Mesenchymal stem cell (in vitro differentiated cells and primary cell): ENCODE measurements at regions not wholly inside any gene's neighbourhood (a gene's known extent, or its start where the extent isn't known, plus 50 kb on each side); places are given as distances from the start of the nearest gene placed in this dataset.

Experiments used
- DNase-seq: peaks from one replicate; pipeline ENCODE4 v3.0.0-alpha.2; 2013
- H2AFZ ChIP-seq: one replicate; pipeline ENCODE4 v1.6.1; 2013; ENCODE audit warnings: low read depth, mild to moderate bottlenecking, control low read depth, inconsistent platforms, low read length, moderate library complexity
- H2AK5ac ChIP-seq: 2 replicates; pipeline ENCODE4 v1.6.1; 2013; ENCODE audit warnings: low read length, moderate library complexity, mild to moderate bottlenecking, inconsistent platforms; ENCODE audit not compliant: severe bottlenecking
- H2BK120ac ChIP-seq: one replicate; pipeline ENCODE4 v1.6.1; 2013; ENCODE audit warnings: low read depth, mild to moderate bottlenecking, inconsistent platforms, low read length, moderate library complexity
- H2BK12ac ChIP-seq, 2 experiments: one replicate each; pipeline ENCODE4 v1.6.1; 2013; ENCODE audit warnings: inconsistent platforms in 2 of 2, low read length in 2 of 2, mild to moderate bottlenecking in 2 of 2, moderate library complexity in 2 of 2, control low read depth in 1 of 2
- H2BK15ac ChIP-seq: one replicate; pipeline ENCODE4 v1.6.1; 2013; ENCODE audit warnings: mild to moderate bottlenecking, low read depth, inconsistent platforms; ENCODE audit not compliant: poor library complexity, severe bottlenecking
- H2BK5ac ChIP-seq: 2 replicates; pipeline ENCODE4 v1.6.1; 2013; ENCODE audit warnings: low read depth, mild to moderate bottlenecking, low read length, control low read depth, inconsistent platforms; ENCODE audit not compliant: poor library complexity, severe bottlenecking
- H3K14ac ChIP-seq, 2 experiments: one replicate each; pipeline ENCODE4 v1.6.1; 2013; ENCODE audit warnings: inconsistent platforms in 2 of 2, low read length in 2 of 2, control low read depth in 1 of 2, mild to moderate bottlenecking in 1 of 2, moderate library complexity in 1 of 2
- H3K18ac ChIP-seq, 2 experiments: one replicate each; pipeline ENCODE4 v1.6.1; 2013; ENCODE audit warnings: inconsistent platforms in 2 of 2, low read length in 2 of 2, control low read depth in 1 of 2, low read depth in 1 of 2, mild to moderate bottlenecking in 1 of 2
- H3K23ac ChIP-seq, 2 experiments: one replicate each; pipeline ENCODE4 v1.6.1; 2013; ENCODE audit warnings: inconsistent platforms in 2 of 2, low read length in 2 of 2, mild to moderate bottlenecking in 2 of 2, moderate library complexity in 2 of 2, control low read depth in 1 of 2
- H3K27ac ChIP-seq: 2 replicates; pipeline ENCODE4 v1.5.1; 2013; ENCODE audit warnings: mild to moderate bottlenecking, moderate library complexity, low read length, control low read depth, inconsistent platforms; ENCODE audit not compliant: poor library complexity, severe bottlenecking
- H3K27me3 ChIP-seq, 2 experiments: 2 replicates each; pipeline versions ENCODE4 v1.6.1 to v1.7.0; 2013; ENCODE audit warnings: low read length in 2 of 2, mild to moderate bottlenecking in 2 of 2, moderate library complexity in 2 of 2, control low read depth in 1 of 2, inconsistent platforms in 1 of 2; ENCODE audit not compliant: control insufficient read depth in 1 of 2, insufficient read depth in 1 of 2
- H3K36me3 ChIP-seq, 2 experiments: 2 replicates each; pipeline versions ENCODE4 v1.6.1 to v1.7.0; 2013; ENCODE audit warnings: low read length in 2 of 2, control low read depth in 1 of 2, inconsistent platforms in 1 of 2, low read depth in 1 of 2, mild to moderate bottlenecking in 1 of 2; ENCODE audit not compliant: insufficient read depth in 2 of 2, control insufficient read depth in 1 of 2
- H3K4ac ChIP-seq, 2 experiments: one replicate each; pipeline ENCODE4 v1.6.1; 2013; ENCODE audit warnings: inconsistent platforms in 2 of 2, low read length in 2 of 2, mild to moderate bottlenecking in 2 of 2, moderate library complexity in 2 of 2, control low read depth in 1 of 2, low read depth in 1 of 2
- H3K4me1 ChIP-seq: 2 replicates; pipeline ENCODE4 v1.6.1; 2013; ENCODE audit warnings: low read depth, low read length, control low read depth; ENCODE audit not compliant: control insufficient read depth, insufficient read depth
- H3K4me2 ChIP-seq: 2 replicates; pipeline ENCODE4 v1.6.1; 2013; ENCODE audit warnings: low read length, mild to moderate bottlenecking, inconsistent platforms; ENCODE audit not compliant: poor library complexity, severe bottlenecking
- H3K4me3 ChIP-seq, 2 experiments: 2 replicates each; pipeline versions ENCODE4 v1.5.1 to v1.7.0; 2013; ENCODE audit warnings: low read length in 2 of 2, mild to moderate bottlenecking in 2 of 2, control low read depth in 1 of 2, low read depth in 1 of 2; ENCODE audit not compliant: insufficient read depth in 1 of 2
- H3K79me1 ChIP-seq: replicated peaks from 2 replicates; pipeline ENCODE4 v1.6.1; 2013; ENCODE audit warnings: mild to moderate bottlenecking, control low read depth, low read length, inconsistent platforms; ENCODE audit not compliant: poor library complexity, severe bottlenecking
- H3K9ac ChIP-seq: 2 replicates; pipeline ENCODE4 v1.7.0; 2013; ENCODE audit warnings: mild to moderate bottlenecking, low read length, moderate library complexity
- H3K9me3 ChIP-seq: 2 replicates; pipeline ENCODE4 v1.7.0; 2013; ENCODE audit warnings: mild to moderate bottlenecking, low read length; ENCODE audit not compliant: control insufficient read depth
- H4K8ac ChIP-seq: one replicate; pipeline ENCODE4 v1.6.1; 2013; ENCODE audit warnings: inconsistent platforms, mild to moderate bottlenecking, low read length, moderate library complexity
- H4K91ac ChIP-seq: one replicate; pipeline ENCODE4 v1.6.1; 2013; ENCODE audit warnings: mild to moderate bottlenecking, low read length, inconsistent platforms
- WGBS: methylation state at CpG from one replicate; pipeline ENCODE4 v1.1.7; 2013; ENCODE audit warnings: mixed read lengths; 5-methylcytosine and 5-hydroxymethylcytosine counted together

- H4K91ac ChIP-seq, result no peak overlapping the region
- H3K23ac ChIP-seq, result no peak overlapping the region
- no peak overlapping the region for H2BK12ac ChIP-seq
- no peak overlapping the region for H2BK120ac ChIP-seq
- H3K36me3 ChIP-seq, result no peaks in the 10 kb centered on the region
- H2AK5ac ChIP-seq, result no peak overlapping the region
- WGBS, result no CpG with 5 or more reads among the region's 1 CpG
- no peak overlapping the region for H3K18ac ChIP-seq
- no peak overlapping the region for H2BK15ac ChIP-seq
- DNase-seq, result no peak
- no peak overlapping the region for H3K27ac ChIP-seq
- no peaks in the 10 kb centered on the region for H3K27me3 ChIP-seq
- H4K8ac ChIP-seq, result no peak overlapping the region
- no peak overlapping the region for H2AFZ ChIP-seq
- no peak overlapping the region for H3K4ac ChIP-seq
- H3K14ac ChIP-seq, result no peak overlapping the region
- H3K4me3 ChIP-seq, result no peak overlapping the region
- H3K4me1 ChIP-seq, result no peaks in the 10 kb centered on the region
- H3K9ac ChIP-seq, result no peak overlapping the region
- no peak overlapping the region for H2BK5ac ChIP-seq
- no peaks in the 10 kb centered on the region for H3K79me1 ChIP-seq
- H3K4me2 ChIP-seq, result no peak overlapping the region
- H3K9me3 ChIP-seq, result no peaks in the 10 kb centered on the region
Measured at GRCh38 chr3:176005564-176005963, 1146.4 kb downstream of the NAALADL2 start.

- H2BK12ac ChIP-seq, result no peak overlapping the region
- no peak overlapping the region for H4K91ac ChIP-seq
- H3K14ac ChIP-seq, result no peak overlapping the region
- peaks cover 12% of the 10 kb centered on the region for H3K9me3 ChIP-seq
- no peaks in the 10 kb centered on the region for H3K4me1 ChIP-seq
- no peaks in the 10 kb centered on the region for H3K36me3 ChIP-seq
- H2AFZ ChIP-seq, result no peak overlapping the region
- H4K8ac ChIP-seq, result no peak overlapping the region
- no peak overlapping the region for H3K4ac ChIP-seq
- no peak overlapping the region for H3K9ac ChIP-seq
- H3K23ac ChIP-seq, result no peak overlapping the region
- H3K27me3 ChIP-seq, result no peaks in the 10 kb centered on the region
- no peak overlapping the region for H3K4me2 ChIP-seq
- H2AK5ac ChIP-seq, result no peak overlapping the region
- H3K18ac ChIP-seq, result no peak overlapping the region
- no peak overlapping the region for H3K4me3 ChIP-seq
- no peaks in the 10 kb centered on the region for H3K79me1 ChIP-seq
- 86% methylated on average over 2 of the region's 2 CpGs for WGBS
- H2BK15ac ChIP-seq, result no peak overlapping the region
- H2BK120ac ChIP-seq, result no peak overlapping the region
- no peak overlapping the region for H3K27ac ChIP-seq
- no peak for DNase-seq
- no peak overlapping the region for H2BK5ac ChIP-seq
Measured at GRCh38 chr3:175989161-175989560, 1130.0 kb downstream of the NAALADL2 start.

- no peak overlapping the region for H3K27ac ChIP-seq
- WGBS, result 88% methylated on average over 1 of the region's 1 CpG
- H4K91ac ChIP-seq, result no peak overlapping the region
- no peak overlapping the region for H3K9ac ChIP-seq
- H3K4me3 ChIP-seq, result no peak overlapping the region
- no peaks in the 10 kb centered on the region for H3K36me3 ChIP-seq
- no peak overlapping the region for H3K4me2 ChIP-seq
- no peak overlapping the region for H2BK120ac ChIP-seq
- H3K4ac ChIP-seq, result no peak overlapping the region
- H3K18ac ChIP-seq, result no peak overlapping the region
- no peak overlapping the region for H2AK5ac ChIP-seq
- H3K27me3 ChIP-seq, result no peaks in the 10 kb centered on the region
- no peak overlapping the region for H2BK15ac ChIP-seq
- no peaks in the 10 kb centered on the region for H3K4me1 ChIP-seq
- no peak overlapping the region for H4K8ac ChIP-seq
- no peak overlapping the region for H2BK5ac ChIP-seq
- H3K14ac ChIP-seq, result no peak overlapping the region
- no peak overlapping the region for H2AFZ ChIP-seq
- peaks cover 12% of the 10 kb centered on the region for H3K9me3 ChIP-seq
- DNase-seq, result peak; percentile 22
- H2BK12ac ChIP-seq, result no peak overlapping the region
- no peaks in the 10 kb centered on the region for H3K79me1 ChIP-seq
- no peak overlapping the region for H3K23ac ChIP-seq
Measured at GRCh38 chr3:175988401-175988800, 1129.3 kb downstream of the NAALADL2 start.

GRCh38 chr3:175985781-175986180 lies 1126.6 kb downstream of the NAALADL2 start:
- H2BK15ac ChIP-seq, result no peak overlapping the region
- H3K27ac ChIP-seq, result no peak overlapping the region
- H4K91ac ChIP-seq, result no peak overlapping the region
- no peak overlapping the region for H3K9ac ChIP-seq
- no peak overlapping the region for H3K4ac ChIP-seq
- WGBS, result 71% methylated on average over 1 of the region's 1 CpG
- no peaks in the 10 kb centered on the region for H3K36me3 ChIP-seq
- no peak overlapping the region for H2AK5ac ChIP-seq
- H2BK120ac ChIP-seq, result no peak overlapping the region
- no peak overlapping the region for H2BK12ac ChIP-seq
- DNase-seq, result no peak
- H3K4me1 ChIP-seq, result no peaks in the 10 kb centered on the region
- no peak overlapping the region for H2AFZ ChIP-seq
- H2BK5ac ChIP-seq, result no peak overlapping the region
- H3K4me2 ChIP-seq, result no peak overlapping the region
- no peak overlapping the region for H4K8ac ChIP-seq
- H3K9me3 ChIP-seq, result peaks cover 12% of the 10 kb centered on the region
- H3K14ac ChIP-seq, result no peak overlapping the region
- H3K27me3 ChIP-seq, result no peaks in the 10 kb centered on the region
- H3K4me3 ChIP-seq, result no peak overlapping the region
- no peak overlapping the region for H3K23ac ChIP-seq
- H3K79me1 ChIP-seq, result no peaks in the 10 kb centered on the region
- H3K18ac ChIP-seq, result no peak overlapping the region
